Coronary artery (tissue), 2 donors: ENCODE measurements at regions not wholly inside any gene's neighbourhood (a gene's known extent, or its start where the extent isn't known, plus 50 kb on each side); places are given as distances from the start of the nearest gene placed in this dataset.

ENCODE experiments used
- DNase-seq: peaks from one replicate; pipeline ENCODE4 v3.0.0-alpha.2; 2017; ENCODE audit warnings: low spot score
- H3K27ac ChIP-seq, 2 donors: fragments of 200-600 bp; sonication (generic); one replicate each; pipeline ENCODE4 v1.5.1; 2016 to 2019
- H3K4me3 ChIP-seq: fragments of 200-600 bp; sonication (generic); 2 replicates; pipeline ENCODE4 v1.5.1; 2016; ENCODE audit warnings: mild to moderate bottlenecking, moderate library complexity
- TF ChIP-seq, protein P1 (sequence below): fragments of 200-600 bp; sonication (generic); IDR thresholded peaks from one replicate; pipeline ENCODE4 v1.5.1; 2019; ENCODE audit warnings: antibody characterized with exemption

- Histone ChIP-seq H3K27ac (no peak overlapping the region), H3K4me3 (no peak overlapping the region)
- TF ChIP-seq, protein P1, sequence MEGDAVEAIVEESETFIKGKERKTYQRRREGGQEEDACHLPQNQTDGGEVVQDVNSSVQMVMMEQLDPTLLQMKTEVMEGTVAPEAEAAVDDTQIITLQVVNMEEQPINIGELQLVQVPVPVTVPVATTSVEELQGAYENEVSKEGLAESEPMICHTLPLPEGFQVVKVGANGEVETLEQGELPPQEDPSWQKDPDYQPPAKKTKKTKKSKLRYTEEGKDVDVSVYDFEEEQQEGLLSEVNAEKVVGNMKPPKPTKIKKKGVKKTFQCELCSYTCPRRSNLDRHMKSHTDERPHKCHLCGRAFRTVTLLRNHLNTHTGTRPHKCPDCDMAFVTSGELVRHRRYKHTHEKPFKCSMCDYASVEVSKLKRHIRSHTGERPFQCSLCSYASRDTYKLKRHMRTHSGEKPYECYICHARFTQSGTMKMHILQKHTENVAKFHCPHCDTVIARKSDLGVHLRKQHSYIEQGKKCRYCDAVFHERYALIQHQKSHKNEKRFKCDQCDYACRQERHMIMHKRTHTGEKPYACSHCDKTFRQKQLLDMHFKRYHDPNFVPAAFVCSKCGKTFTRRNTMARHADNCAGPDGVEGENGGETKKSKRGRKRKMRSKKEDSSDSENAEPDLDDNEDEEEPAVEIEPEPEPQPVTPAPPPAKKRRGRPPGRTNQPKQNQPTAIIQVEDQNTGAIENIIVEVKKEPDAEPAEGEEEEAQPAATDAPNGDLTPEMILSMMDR, result no peak
- no peak for DNase-seq
Observed at GRCh38 chr11:95296621-95297025, 65.6 kb upstream of the SESN3 start.

DNA sequence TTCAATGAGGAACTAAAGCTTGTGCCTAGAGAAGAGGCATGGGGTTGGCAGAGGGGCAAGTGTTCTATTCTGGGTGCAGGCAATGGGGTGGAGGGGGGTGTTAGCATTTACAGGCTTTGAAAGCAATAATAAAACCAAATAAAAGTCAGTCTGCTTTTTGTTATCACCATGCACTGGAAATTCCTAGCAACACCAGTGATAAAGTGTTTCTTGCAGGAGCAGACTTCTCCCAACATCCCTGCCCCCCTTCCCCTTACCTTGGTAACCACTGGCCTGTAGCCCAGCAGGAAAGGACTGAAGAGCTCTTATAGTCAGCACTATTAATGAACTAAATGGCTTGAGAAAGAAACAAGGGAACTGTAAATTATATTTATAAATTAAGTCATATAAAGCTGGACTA is 65.2 kb upstream of the SESN3 start:
- Histone ChIP-seq H3K27ac (no peak overlapping the region), H3K4me3 (no peak overlapping the region)
- TF ChIP-seq, protein P1, result no peak
- no peak for DNase-seq

- H3K27ac ChIP-seq, result no peak overlapping the region
- TF ChIP-seq, protein P1, result no peak
- no peak for DNase-seq
- no peak overlapping the region for H3K4me3 ChIP-seq
Observed at GRCh38 chr11:95295382-95296149, 64.6 kb upstream of the SESN3 start.

DNA sequence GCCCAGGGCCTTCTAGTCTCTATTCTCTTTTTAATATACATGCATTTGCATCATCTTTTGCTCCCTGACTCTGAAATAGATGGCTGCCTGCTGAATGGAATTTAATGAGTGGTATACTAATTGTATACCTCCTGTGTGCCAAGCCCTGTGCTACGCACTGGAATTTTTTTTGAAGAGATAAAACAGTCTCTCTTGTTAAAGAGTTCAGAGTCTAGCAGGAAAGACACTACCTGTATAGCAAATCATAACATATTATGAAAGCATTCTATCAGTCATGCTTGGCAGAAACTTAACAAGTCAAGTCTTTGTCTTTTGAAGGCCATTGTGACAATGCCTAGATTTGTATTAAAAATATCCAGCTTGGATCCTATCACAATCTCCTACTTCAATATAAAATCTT is 63.7 kb upstream of the SESN3 start:
- TF ChIP-seq, protein P1, result no peak
- no peak for DNase-seq
- Histone ChIP-seq H3K4me3 (no peak overlapping the region), H3K27ac (no peak overlapping the region)

- H3K4me3 ChIP-seq, result no peak overlapping the region
- H3K27ac ChIP-seq, result no peak overlapping the region
Observed at GRCh38 chr11:95293116-95293515, 62.1 kb upstream of the SESN3 start.

GRCh38 chr11:95291946-95292345 is 60.9 kb upstream of the SESN3 start:
- TF ChIP-seq, protein P1, result no peak
- H3K27ac ChIP-seq, result no peak overlapping the region
- no peak for DNase-seq
- no peak overlapping the region for H3K4me3 ChIP-seq

More at GRCh38 chr11:95293116-95293515, 62.1 kb upstream of the SESN3 start:
- TF ChIP-seq, protein P1, result no peak
- no peak for DNase-seq
